Effector memory CD4-positive, alpha-beta T cell (primary cell): ENCODE measurements at regions not wholly inside any gene's neighbourhood (a gene's known extent, or its start where the extent isn't known, plus 50 kb on each side); places are given as distances from the start of the nearest gene placed in this dataset.

ENCODE experiments used
- DNase-seq, 3 donors: peaks; one replicate each; pipeline ENCODE4 v3.0.0-alpha.2; 2020
- H3K27ac ChIP-seq: 2 replicates; pipeline ENCODE4 v1.7.0; 2013; ENCODE audit warnings: mild to moderate bottlenecking, low read length, moderate library complexity; ENCODE audit not compliant: insufficient read depth, poor library complexity, severe bottlenecking
- H3K27me3 ChIP-seq: replicated peaks from 2 replicates; pipeline ENCODE4 v1.7.0; 2013; ENCODE audit warnings: mild to moderate bottlenecking, low read length; ENCODE audit not compliant: insufficient read depth, control insufficient read depth, poor library complexity, severe bottlenecking
- H3K36me3 ChIP-seq: 2 replicates; pipeline ENCODE4 v1.7.0; 2013; ENCODE audit warnings: mild to moderate bottlenecking, low read length, moderate library complexity; ENCODE audit not compliant: control insufficient read depth, insufficient read depth
- H3K4me1 ChIP-seq: 2 replicates; pipeline ENCODE4 v1.7.0; 2013; ENCODE audit warnings: low read length, mild to moderate bottlenecking; ENCODE audit not compliant: control insufficient read depth, insufficient read depth, poor library complexity, severe bottlenecking
- H3K4me3 ChIP-seq: 2 replicates; pipeline ENCODE4 v1.7.0; 2013; ENCODE audit warnings: low read length, low read depth, mild to moderate bottlenecking; ENCODE audit not compliant: insufficient read depth, poor library complexity, severe bottlenecking
- H3K9me3 ChIP-seq: 2 replicates; pipeline ENCODE4 v1.7.0; 2013; ENCODE audit warnings: mild to moderate bottlenecking, low read length, moderate library complexity; ENCODE audit not compliant: control insufficient read depth

GRCh38 chr1:228873709-228874108 lies 138.4 kb downstream of the RHOU start:
- Histone ChIP-seq H3K27me3 (no peaks in the 10 kb centered on the region), H3K4me3 (no peak overlapping the region), H3K9me3 (no peaks in the 10 kb centered on the region), H3K27ac (no peak overlapping the region), H3K4me1 (no peaks in the 10 kb centered on the region), H3K36me3 (no peaks in the 10 kb centered on the region)
- DNase-seq: no peak

- Histone ChIP-seq H3K27me3 (no peaks in the 10 kb centered on the region), H3K9me3 (no peaks in the 10 kb centered on the region), H3K4me1 (no peaks in the 10 kb centered on the region), H3K27ac (no peak overlapping the region), H3K36me3 (no peaks in the 10 kb centered on the region), H3K4me3 (no peak overlapping the region)
- no peak for DNase-seq
Measured at GRCh38 chr1:228875741-228876140, 140.5 kb downstream of the RHOU start.

GRCh38 chr1:228876187-228876586 lies 140.9 kb downstream of the RHOU start:
- no peak for DNase-seq
- no peak overlapping the region for H3K27ac ChIP-seq
- no peaks in the 10 kb centered on the region for H3K9me3 ChIP-seq
- H3K27me3 ChIP-seq: no peaks in the 10 kb centered on the region
- H3K36me3 ChIP-seq: no peaks in the 10 kb centered on the region
- no peaks in the 10 kb centered on the region for H3K4me1 ChIP-seq
- no peak overlapping the region for H3K4me3 ChIP-seq

GRCh38 chr1:228879164-228879563 lies 143.9 kb downstream of the RHOU start:
- Histone ChIP-seq H3K27me3 (no peaks in the 10 kb centered on the region), H3K36me3 (no peaks in the 10 kb centered on the region), H3K9me3 (no peaks in the 10 kb centered on the region), H3K27ac (no peak overlapping the region), H3K4me3 (no peak overlapping the region), H3K4me1 (no peaks in the 10 kb centered on the region)
- DNase-seq: no peak

GRCh38 chr1:228882041-228882770 lies 146.9 kb downstream of the RHOU start:
- H3K27ac ChIP-seq: no peak overlapping the region
- no peaks in the 10 kb centered on the region for H3K27me3 ChIP-seq
- no peaks in the 10 kb centered on the region for H3K9me3 ChIP-seq
- no peak overlapping the region for H3K4me3 ChIP-seq
- H3K36me3 ChIP-seq: no peaks in the 10 kb centered on the region
- H3K4me1 ChIP-seq: no peaks in the 10 kb centered on the region
- DNase-seq: no peak

GRCh38 chr1:228882771-228883450 lies 147.6 kb downstream of the RHOU start:
- Histone ChIP-seq H3K9me3 (no peaks in the 10 kb centered on the region), H3K4me3 (no peak overlapping the region), H3K36me3 (no peaks in the 10 kb centered on the region), H3K27ac (no peak overlapping the region), H3K4me1 (no peaks in the 10 kb centered on the region), H3K27me3 (no peaks in the 10 kb centered on the region)
- no peak for DNase-seq

GRCh38 chr1:228883535-228883934 lies 148.3 kb downstream of the RHOU start:
- no peak overlapping the region for H3K4me3 ChIP-seq
- H3K9me3 ChIP-seq: no peaks in the 10 kb centered on the region
- no peaks in the 10 kb centered on the region for H3K36me3 ChIP-seq
- DNase-seq: no peak
- H3K4me1 ChIP-seq: no peaks in the 10 kb centered on the region
- H3K27me3 ChIP-seq: no peaks in the 10 kb centered on the region
- no peak overlapping the region for H3K27ac ChIP-seq

GRCh38 chr1:228884196-228884595 lies 148.9 kb downstream of the RHOU start:
- Histone ChIP-seq H3K4me1 (no peaks in the 10 kb centered on the region), H3K9me3 (no peaks in the 10 kb centered on the region), H3K4me3 (no peak overlapping the region), H3K27me3 (no peaks in the 10 kb centered on the region), H3K27ac (no peak overlapping the region), H3K36me3 (no peaks in the 10 kb centered on the region)
- no peak for DNase-seq

GRCh38 chr1:228884615-228885566 lies 149.6 kb downstream of the RHOU start:
- Histone ChIP-seq H3K27ac (no peak overlapping the region), H3K4me3 (no peak overlapping the region), H3K9me3 (no peaks in the 10 kb centered on the region), H3K36me3 (no peaks in the 10 kb centered on the region), H3K27me3 (no peaks in the 10 kb centered on the region), H3K4me1 (no peaks in the 10 kb centered on the region)
- DNase-seq: no peak

- Histone ChIP-seq H3K27me3 (no peaks in the 10 kb centered on the region), H3K4me3 (no peak overlapping the region), H3K36me3 (no peaks in the 10 kb centered on the region), H3K27ac (no peak overlapping the region), H3K4me1 (no peaks in the 10 kb centered on the region), H3K9me3 (no peaks in the 10 kb centered on the region)
- DNase-seq: no peak
Measured at GRCh38 chr1:228885845-228886244, 150.6 kb downstream of the RHOU start.
